ENCODE measurements at regions not wholly inside any gene's neighbourhood (a gene's known extent, or its start where the extent isn't known, plus 50 kb on each side); places are given as distances from the start of the nearest gene placed in this dataset.

DNA sequence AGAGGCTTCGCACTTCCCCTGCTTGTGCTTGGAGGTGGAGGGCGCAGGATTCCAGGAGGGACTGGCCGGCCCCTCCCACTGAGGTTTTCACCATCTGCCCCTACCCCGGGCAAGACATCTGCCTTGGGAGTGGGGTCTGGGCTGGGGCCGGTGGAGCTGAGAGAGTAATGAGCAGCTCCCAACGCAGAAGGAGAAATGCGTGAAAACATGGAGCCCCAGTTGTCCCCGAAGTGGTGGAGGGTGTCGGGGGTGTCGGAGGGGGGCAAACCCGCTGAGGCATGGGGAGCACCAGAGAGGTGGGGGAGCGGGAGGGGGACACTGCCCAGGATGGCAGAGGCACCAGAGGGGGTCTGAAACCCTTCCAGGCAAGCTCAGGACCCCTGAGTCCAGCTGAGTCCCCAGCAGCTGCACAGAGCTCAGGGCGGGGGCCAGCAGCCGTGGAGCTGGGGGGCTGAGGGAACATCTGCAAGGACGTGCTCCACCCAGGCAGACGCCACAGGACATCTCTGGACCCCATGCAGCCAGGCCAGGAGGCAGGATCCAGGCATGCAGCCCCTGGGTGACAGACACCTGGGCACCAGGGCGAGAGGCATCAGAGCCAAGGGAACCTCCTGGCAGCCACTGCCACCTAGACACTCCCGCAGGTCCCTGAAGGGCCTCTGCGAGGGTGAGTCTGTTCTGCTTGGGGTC is 110.6 kb downstream of the SIK1 start:
- no peak for TF ChIP-seq CTCF (IDR thresholded peaks at IDR 0.05; ENCODE audit: unreplicated experiment)
- peaks cover 4% of the 10 kb centered on the region for H3K36me3 Mint-ChIP-seq (ENCODE audit: insufficient read depth, unreplicated experiment)
- H3K4me1 Mint-ChIP-seq (ENCODE audit: insufficient read depth, unreplicated experiment), result peaks cover 30% of the 10 kb centered on the region
- H3K4me3 Mint-ChIP-seq (ENCODE audit: unreplicated experiment), result no peak overlapping the region
- intact Hi-C loops (cut with micrococcal nuclease), result no loop called here
- H3K27ac Mint-ChIP-seq (ENCODE audit: low read depth, unreplicated experiment), result no peak overlapping the region
- no peak for DNase-seq (ENCODE audit: unreplicated experiment)
- peaks cover 7% of the 10 kb centered on the region for H3K9me3 Mint-ChIP-seq (ENCODE audit: unreplicated experiment)
- no peaks in the 10 kb centered on the region for H3K27me3 Mint-ChIP-seq (ENCODE audit: insufficient read depth, unreplicated experiment)
- CTCF ChIA-PET, result interaction anchor here (0.6 kb wide), 1 partner anchor 22 kb away, joined by 3 read pairs; no protein-coding TSS in a partner anchor
- POLR2A ChIA-PET, result interaction anchor here (1.4 kb wide), 1 partner anchor 120 kb away, joined by 4 read pairs; no protein-coding TSS in a partner anchor
- no TSS peak for BruUV-seq (replicated peaks)

- no peak for TF ChIP-seq CTCF (IDR thresholded peaks at IDR 0.05; ENCODE audit: unreplicated experiment)
- CTCF ChIA-PET, result interaction anchor here (0.6 kb wide), 1 partner anchor 21 kb away, joined by 3 read pairs; no protein-coding TSS in a partner anchor
- intact Hi-C loops (cut with micrococcal nuclease), result no loop called here
- BruUV-seq (replicated peaks), result no TSS peak
- POLR2A ChIA-PET, result interaction anchor here (0.7 to 1.4 kb wide), 2 partner anchors 54 to 119 kb away, joined by 3 to 4 read pairs; no protein-coding TSS in a partner anchor
- Mint-ChIP-seq H3K4me3 (ENCODE audit: unreplicated experiment) (no peak overlapping the region), H3K27ac (ENCODE audit: low read depth, unreplicated experiment) (no peak overlapping the region), H3K9me3 (ENCODE audit: unreplicated experiment) (peaks cover 7% of the 10 kb centered on the region), H3K36me3 (ENCODE audit: insufficient read depth, unreplicated experiment) (peaks cover 4% of the 10 kb centered on the region), H3K4me1 (ENCODE audit: insufficient read depth, unreplicated experiment) (peaks cover 37% of the 10 kb centered on the region), H3K27me3 (ENCODE audit: insufficient read depth, unreplicated experiment) (no peaks in the 10 kb centered on the region)
- no peak for DNase-seq (ENCODE audit: unreplicated experiment)
Measured at GRCh38 chr21:43315244-43316137, 111.4 kb downstream of the SIK1 start.

DNA sequence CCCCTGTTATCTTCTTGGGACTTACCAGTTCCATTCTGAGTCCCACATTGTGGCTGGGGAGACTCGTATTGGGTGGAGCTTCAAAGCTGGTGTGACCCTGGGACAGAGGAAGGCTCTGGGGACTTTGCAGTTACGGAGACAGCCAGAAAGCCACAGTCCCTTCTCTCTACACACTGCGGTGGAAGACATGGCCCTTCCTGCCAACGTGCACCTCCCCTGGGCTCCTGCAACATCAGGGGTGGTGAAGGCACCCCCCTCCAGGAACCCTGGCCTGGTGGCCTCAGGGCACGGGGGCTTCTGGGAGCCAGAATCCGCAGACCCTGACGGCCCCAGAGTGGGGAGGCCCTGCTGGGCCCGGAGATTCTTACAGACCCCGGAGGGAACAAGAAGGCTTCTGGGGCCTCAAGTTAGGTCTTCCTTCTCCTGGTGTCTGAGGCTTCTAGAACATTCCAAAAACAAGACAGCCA is 113.0 kb downstream of the SIK1 start:
- H3K36me3 Mint-ChIP-seq (ENCODE audit: insufficient read depth, unreplicated experiment), result peaks cover 4% of the 10 kb centered on the region

More for the DNA sequence above, 113.0 kb downstream of the SIK1 start:
- no peak for DNase-seq (ENCODE audit: unreplicated experiment)
- peaks cover 7% of the 10 kb centered on the region for H3K9me3 Mint-ChIP-seq (ENCODE audit: unreplicated experiment)
- BruUV-seq (replicated peaks), result no TSS peak
- H3K27me3 Mint-ChIP-seq (ENCODE audit: insufficient read depth, unreplicated experiment), result no peaks in the 10 kb centered on the region
- H3K27ac Mint-ChIP-seq (ENCODE audit: low read depth, unreplicated experiment), result no peak overlapping the region
- intact Hi-C loops (cut with micrococcal nuclease), result no loop called here
- ChIA-PET POLR2A (no interaction called here), CTCF (no interaction called here)
- TF ChIP-seq CTCF (IDR thresholded peaks at IDR 0.05; ENCODE audit: unreplicated experiment), result no peak
- peaks cover 23% of the 10 kb centered on the region for H3K4me1 Mint-ChIP-seq (ENCODE audit: insufficient read depth, unreplicated experiment)
- no peak overlapping the region for H3K4me3 Mint-ChIP-seq (ENCODE audit: unreplicated experiment)

Data from MCF 10A (cell line).